Fibroblast of lung (primary cell): ENCODE measurements at regions not wholly inside any gene's neighbourhood (a gene's known extent, or its start where the extent isn't known, plus 50 kb on each side); places are given as distances from the start of the nearest gene placed in this dataset.
A peak's percentile ranks its signal among the peaks of the same experiment; 100 is the strongest.

Experiments used
- DNase-seq, 2 donors: peaks; one replicate each; pipeline versions ENCODE4 v3.0.0 to v3.0.0-alpha.2; 2010; ENCODE audit warnings: low read depth in 2 of 2
- H2AFZ ChIP-seq: 2 replicates; pipeline ENCODE4 v1.5.1; 2012; ENCODE audit warnings: low read length, control low read depth, inconsistent platforms
- H3K27ac ChIP-seq: 2 replicates; pipeline ENCODE4 v1.5.1; 2011; ENCODE audit warnings: low read length, control low read depth; ENCODE audit not compliant: insufficient read depth
- H3K27me3 ChIP-seq: 2 replicates; pipeline ENCODE4 v1.5.1; 2011; ENCODE audit warnings: mild to moderate bottlenecking, low read length; ENCODE audit not compliant: control insufficient read depth, insufficient read depth
- H3K36me3 ChIP-seq: 2 replicates; pipeline ENCODE4 v1.5.1; 2011; ENCODE audit warnings: low read length; ENCODE audit not compliant: control insufficient read depth, insufficient read depth
- H3K4me1 ChIP-seq: 2 replicates; pipeline ENCODE4 v1.5.1; 2011; ENCODE audit warnings: low read length; ENCODE audit not compliant: control insufficient read depth, insufficient read depth; ENCODE audit errors: extremely low read depth
- H3K4me2 ChIP-seq: 2 replicates; pipeline ENCODE4 v1.5.1; 2011; ENCODE audit warnings: low read length, control low read depth; ENCODE audit not compliant: insufficient read depth; ENCODE audit errors: extremely low read depth
- H3K4me3 ChIP-seq, 4 experiments: fragments of 200-600 bp in 1 of 4; sonication (generic) in 1 of 4; replicated peaks in 1 of 4; 2 replicates each; pipeline ENCODE4 v1.5.1; 2011 to 2016; ENCODE audit warnings: low read length in 4 of 4, low read depth in 3 of 4, mild to moderate bottlenecking in 3 of 4, control low read depth in 2 of 4, inconsistent platforms in 1 of 4, mixed read lengths in 1 of 4; ENCODE audit not compliant: insufficient read depth in 1 of 4; ENCODE audit errors: control extremely low read depth in 1 of 4
- H3K79me2 ChIP-seq: 2 replicates; pipeline ENCODE4 v1.5.1; 2012; ENCODE audit warnings: mild to moderate bottlenecking, low read length, inconsistent platforms; ENCODE audit not compliant: control insufficient read depth, insufficient read depth
- H3K9ac ChIP-seq: 2 replicates; pipeline ENCODE4 v1.5.1; 2011; ENCODE audit warnings: mild to moderate bottlenecking, low read length, control low read depth; ENCODE audit not compliant: insufficient read depth
- H3K9me3 ChIP-seq: 2 replicates; pipeline ENCODE4 v1.5.1; 2012; ENCODE audit warnings: low read depth, low read length; ENCODE audit not compliant: control insufficient read depth, insufficient read depth
- H4K20me1 ChIP-seq: 2 replicates; pipeline ENCODE4 v1.5.1; 2011; ENCODE audit warnings: low read length; ENCODE audit not compliant: control insufficient read depth, insufficient read depth; ENCODE audit errors: extremely low read depth
- CTCF ChIP-seq, 2 donors: IDR thresholded peaks in 1 of 2; conservative IDR thresholded peaks in 1 of 2; 1 replicate in 1 of 2; 2 replicates in 1 of 2; pipeline ENCODE4 v1.5.1; 2011 to 2012; ENCODE audit warnings: low read length in 2 of 2, control low read depth in 1 of 2, inconsistent platforms in 1 of 2, low read depth in 1 of 2, mild to moderate bottlenecking in 1 of 2
- EZH2 ChIP-seq: IDR thresholded peaks from 2 replicates; pipeline ENCODE4 v1.5.1; 2012; ENCODE audit warnings: low read length, control low read depth, mild to moderate bottlenecking; ENCODE audit errors: missing control alignments

GRCh38 chr4:29861307-29861706 lies 858.9 kb upstream of the PCDH7 start:
- no peaks in the 10 kb centered on the region for H3K9me3 ChIP-seq
- no peak overlapping the region for H3K9ac ChIP-seq
- no peaks in the 10 kb centered on the region for H3K36me3 ChIP-seq
- no peaks in the 10 kb centered on the region for H3K79me2 ChIP-seq
- H2AFZ ChIP-seq = no peak overlapping the region
- H3K27ac ChIP-seq = no peak overlapping the region
- no peaks in the 10 kb centered on the region for H3K27me3 ChIP-seq
- H3K4me2 ChIP-seq = no peak overlapping the region
- peak in 1 of 2 donors; percentile 1 for DNase-seq
- no peaks in the 10 kb centered on the region for H3K4me1 ChIP-seq
- no peaks in the 10 kb centered on the region for H4K20me1 ChIP-seq
- TF ChIP-seq CTCF (conservative IDR thresholded peaks at IDR 0.05 in 1 of 2, IDR thresholded peaks at IDR 0.05 in 1 of 2; ENCODE audit: low read depth in 1 of 2, low read length in 2 of 2) (no peak), EZH2 (no peak)
- H3K4me3 ChIP-seq = no peak overlapping the region

GRCh38 chr4:29867412-29867811 lies 852.8 kb upstream of the PCDH7 start:
- Histone ChIP-seq H3K9me3 (no peaks in the 10 kb centered on the region), H4K20me1 (no peaks in the 10 kb centered on the region)

GRCh38 chr4:29900336-29900735 lies 819.8 kb upstream of the PCDH7 start:
- no peaks in the 10 kb centered on the region for H3K79me2 ChIP-seq
- no peak overlapping the region for H3K9ac ChIP-seq

More at GRCh38 chr4:29867412-29867811, 852.8 kb upstream of the PCDH7 start:
- Histone ChIP-seq H3K4me3 (no peak overlapping the region), H3K9ac (no peak overlapping the region), H3K79me2 (no peaks in the 10 kb centered on the region), H3K36me3 (no peaks in the 10 kb centered on the region), H2AFZ (no peak overlapping the region), H3K4me2 (no peak overlapping the region), H3K27ac (no peak overlapping the region), H3K27me3 (no peaks in the 10 kb centered on the region), H3K4me1 (no peaks in the 10 kb centered on the region)
- no peak for DNase-seq
- no peak for TF ChIP-seq CTCF (conservative IDR thresholded peaks at IDR 0.05 in 1 of 2, IDR thresholded peaks at IDR 0.05 in 1 of 2; ENCODE audit: low read depth in 1 of 2, low read length in 2 of 2)
- TF ChIP-seq EZH2 = no peak

More at GRCh38 chr4:29900336-29900735, 819.8 kb upstream of the PCDH7 start:
- H3K36me3 ChIP-seq = no peaks in the 10 kb centered on the region
- H3K4me2 ChIP-seq = no peak overlapping the region
- no peak overlapping the region for H3K4me3 ChIP-seq
- H2AFZ ChIP-seq = no peak overlapping the region
- H3K27ac ChIP-seq = no peak overlapping the region
- H3K4me1 ChIP-seq = no peaks in the 10 kb centered on the region
- TF ChIP-seq EZH2 (no peak), CTCF (conservative IDR thresholded peaks at IDR 0.05 in 1 of 2, IDR thresholded peaks at IDR 0.05 in 1 of 2; ENCODE audit: low read depth in 1 of 2, low read length in 2 of 2) (no peak)
- peak in 1 of 2 donors; percentile 2 for DNase-seq
- H3K9me3 ChIP-seq = no peaks in the 10 kb centered on the region
- no peaks in the 10 kb centered on the region for H4K20me1 ChIP-seq
- no peaks in the 10 kb centered on the region for H3K27me3 ChIP-seq
